SJCRH30 (cell line): ENCODE measurements at regions not wholly inside any gene's neighbourhood (a gene's known extent, or its start where the extent isn't known, plus 50 kb on each side); places are given as distances from the start of the nearest gene placed in this dataset.

Experiments
- DNase-seq, 2 experiments: peaks; one replicate each; pipeline ENCODE4 v3.0.0-alpha.2; 2015 to 2020
- H3K27ac ChIP-seq: fragments of 250-450 bp; sonication (Bioruptor Pico); 2 replicates; pipeline ENCODE4 v1.5.1; 2020; ENCODE audit warnings: mild to moderate bottlenecking, moderate library complexity
- H3K27me3 ChIP-seq: fragments of 250-450 bp; sonication (Bioruptor Pico); 2 replicates; pipeline ENCODE4 v1.5.1; 2020; ENCODE audit warnings: mild to moderate bottlenecking, moderate library complexity
- H3K36me3 ChIP-seq: fragments of 250-450 bp; sonication (Bioruptor Pico); 2 replicates; pipeline ENCODE4 v1.5.1; 2020; ENCODE audit warnings: mild to moderate bottlenecking, moderate library complexity
- H3K4me1 ChIP-seq: fragments of 250-450 bp; sonication (Bioruptor Pico); 2 replicates; pipeline ENCODE4 v1.5.1; 2020; ENCODE audit warnings: mild to moderate bottlenecking, moderate library complexity
- H3K4me3 ChIP-seq: fragments of 250-450 bp; sonication (Bioruptor Pico); 2 replicates; pipeline ENCODE4 v1.5.1; 2020; ENCODE audit warnings: mild to moderate bottlenecking, moderate library complexity
- H3K9me3 ChIP-seq: fragments of 250-450 bp; sonication (Bioruptor Pico); replicated peaks from 2 replicates; pipeline ENCODE4 v1.5.1; 2020; ENCODE audit warnings: mild to moderate bottlenecking, moderate library complexity

DNA sequence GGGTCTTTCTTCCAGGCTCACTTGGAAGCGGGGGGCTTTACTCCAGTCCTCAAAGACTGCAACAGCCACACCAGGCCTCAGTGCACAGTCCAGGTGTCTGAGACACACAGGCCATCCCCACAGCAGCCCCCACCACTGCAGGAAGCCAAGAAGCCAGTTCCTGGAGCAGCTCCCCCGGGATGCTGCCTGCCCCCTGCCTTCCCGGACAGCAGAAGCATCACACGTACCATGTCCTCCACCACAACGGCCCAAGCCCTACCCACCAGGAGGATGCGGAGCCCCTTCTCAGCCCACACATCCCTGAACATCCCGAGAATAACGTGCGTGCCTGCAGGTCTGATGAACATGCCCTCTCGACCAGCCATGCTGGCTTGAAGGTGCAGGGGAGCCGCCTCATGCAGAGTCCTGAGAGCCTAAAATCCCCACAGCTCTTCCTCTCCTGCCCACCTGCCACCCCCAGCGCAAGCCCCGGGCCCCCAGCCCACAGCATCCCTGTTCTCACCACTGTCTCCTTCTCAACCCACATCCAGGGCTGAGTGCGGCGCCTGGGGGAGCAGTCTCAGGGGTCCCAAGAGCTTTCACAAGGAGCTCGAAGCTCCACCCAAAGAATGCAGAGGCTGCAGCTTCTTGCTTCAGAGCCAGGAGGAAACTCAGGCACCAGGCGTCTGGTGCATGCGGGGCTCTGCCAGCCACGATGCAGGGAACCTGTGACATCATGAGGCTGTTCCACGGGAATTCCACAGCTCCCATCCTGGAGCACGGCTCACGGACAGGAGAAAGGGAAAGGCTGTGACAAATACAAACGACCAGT lies 209.6 kb downstream of the BRD1 start:
- H3K27me3 ChIP-seq: peaks cover 83% of the 10 kb centered on the region
- H3K4me3 ChIP-seq: no peak overlapping the region
- no peaks in the 10 kb centered on the region for H3K4me1 ChIP-seq
- peaks cover 3% of the 10 kb centered on the region; the same call in 1 of the 2 replicates for H3K9me3 ChIP-seq
- no peaks in the 10 kb centered on the region for H3K36me3 ChIP-seq
- DNase-seq: no peak
- no peak overlapping the region for H3K27ac ChIP-seq

DNA sequence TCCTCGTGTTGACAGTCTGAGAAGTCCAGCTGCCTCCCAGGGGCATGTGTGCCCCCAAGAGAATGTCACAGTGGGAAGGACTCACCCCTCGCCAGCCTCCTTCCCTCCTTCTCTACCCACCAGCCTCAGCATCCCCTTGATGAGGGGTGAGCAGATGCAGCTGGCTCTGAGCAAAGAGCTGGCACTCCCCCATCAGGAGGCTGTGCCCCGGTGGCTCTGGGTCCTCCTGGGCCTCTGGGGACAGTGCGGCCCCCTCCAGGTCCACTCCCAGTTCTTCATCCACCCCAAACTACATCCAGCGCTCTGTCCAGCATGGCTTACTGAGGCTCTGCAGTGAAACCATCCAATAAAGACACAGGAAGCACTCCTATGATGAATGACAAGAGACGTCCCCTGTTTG lies 210.4 kb downstream of the BRD1 start:
- H3K27me3 ChIP-seq: peaks cover 75% of the 10 kb centered on the region
- no peaks in the 10 kb centered on the region for H3K4me1 ChIP-seq
- H3K4me3 ChIP-seq: no peak overlapping the region
- no peak for DNase-seq
- H3K36me3 ChIP-seq: no peaks in the 10 kb centered on the region
- H3K9me3 ChIP-seq: peaks cover 7% of the 10 kb centered on the region
- no peak overlapping the region for H3K27ac ChIP-seq

DNA sequence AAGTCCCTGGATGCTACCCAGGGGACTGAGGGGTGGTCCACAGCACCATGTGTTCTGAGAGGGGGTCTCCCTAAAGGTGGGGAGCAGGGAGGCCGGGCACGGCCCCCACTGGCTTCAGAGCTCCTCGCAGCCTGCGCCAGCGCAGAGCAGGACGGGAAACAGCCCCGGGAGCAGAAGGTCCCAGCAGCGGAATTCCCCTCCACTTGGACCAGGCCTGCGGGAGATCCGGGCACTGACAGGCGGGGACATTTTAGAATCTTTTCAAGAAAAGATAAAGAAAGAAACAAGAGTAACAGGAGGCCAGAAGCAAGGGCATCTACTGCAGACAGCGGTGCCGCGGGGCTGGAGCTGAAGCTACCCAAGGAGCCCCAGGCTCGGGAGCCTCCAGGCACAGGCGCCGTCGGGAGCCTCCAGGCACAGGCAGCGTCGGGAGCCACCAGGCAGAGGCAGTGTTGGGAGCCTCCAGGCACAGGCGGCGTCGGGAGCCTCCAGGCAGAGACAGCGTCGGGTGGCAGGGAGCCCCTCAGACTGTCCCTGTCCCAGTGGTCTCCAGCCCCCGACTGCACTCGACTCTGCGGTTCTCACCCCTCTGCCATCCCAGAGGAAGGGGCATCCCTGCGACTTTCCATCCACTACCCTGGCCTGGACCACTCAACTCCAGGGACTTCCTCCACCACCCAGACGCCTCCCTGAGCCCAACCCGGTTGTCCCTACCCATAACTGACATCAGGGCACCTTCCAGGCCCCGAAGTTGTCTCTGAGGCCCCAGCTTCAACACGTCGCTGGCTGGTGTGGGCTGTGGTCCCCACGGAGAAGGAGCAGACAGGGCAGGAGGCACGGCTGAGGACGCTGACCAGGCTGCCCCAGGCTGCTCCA lies 211.1 kb downstream of the BRD1 start:
- H3K9me3 ChIP-seq: peaks cover 7% of the 10 kb centered on the region
- peaks cover 68% of the 10 kb centered on the region for H3K27me3 ChIP-seq
- DNase-seq: no peak
- no peak overlapping the region for H3K4me3 ChIP-seq
- H3K36me3 ChIP-seq: no peaks in the 10 kb centered on the region
- no peaks in the 10 kb centered on the region for H3K4me1 ChIP-seq
- no peak overlapping the region for H3K27ac ChIP-seq

DNA sequence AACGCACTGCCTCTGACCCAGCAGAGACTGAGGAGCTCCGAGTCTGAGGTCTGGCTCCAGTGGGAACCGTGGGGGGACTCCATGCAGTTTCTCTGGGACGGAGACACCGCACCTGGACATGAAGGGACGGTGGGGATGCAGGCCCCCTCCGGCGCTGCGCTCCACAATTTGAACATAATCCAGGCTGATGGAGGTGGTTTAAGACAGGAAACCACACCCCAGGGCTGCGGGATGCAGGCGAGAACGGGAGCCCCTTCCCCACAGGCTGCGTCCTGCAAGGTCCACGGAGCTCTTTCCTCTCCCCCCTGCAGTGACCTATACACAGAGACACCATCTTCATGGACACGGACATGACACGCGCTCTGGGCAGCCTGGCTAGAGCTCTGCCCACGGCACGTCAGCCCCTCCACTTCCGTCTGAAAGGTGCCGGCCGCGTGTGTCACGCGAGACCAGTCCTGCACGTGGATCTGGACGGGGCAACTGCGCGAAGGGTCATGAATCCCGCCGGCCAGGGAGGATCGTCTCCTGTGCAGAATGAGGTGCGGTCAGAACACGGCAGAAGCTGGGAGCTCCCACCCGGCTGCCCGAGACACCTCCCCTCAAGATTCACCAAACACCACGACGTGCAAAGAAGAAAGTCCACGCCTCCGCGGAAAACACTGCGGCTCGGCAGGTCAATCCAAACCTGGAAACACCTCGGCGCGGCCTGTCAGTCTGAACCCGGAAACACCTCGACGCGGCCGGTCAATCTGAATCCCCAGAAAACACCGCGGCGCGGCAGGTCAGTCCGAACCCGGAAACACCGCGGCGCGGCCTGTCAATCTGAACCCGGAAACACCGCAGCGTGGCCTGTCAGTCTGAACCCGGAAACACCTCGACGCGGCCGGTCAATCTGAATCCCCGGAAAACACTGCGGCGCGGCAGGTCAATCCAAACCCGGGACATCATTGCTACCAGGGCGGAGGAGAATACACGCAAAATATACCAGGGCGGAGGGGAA lies 212.4 kb downstream of the BRD1 start:
- Histone ChIP-seq H3K4me1 (no peaks in the 10 kb centered on the region), H3K27ac (no peak overlapping the region), H3K36me3 (no peaks in the 10 kb centered on the region), H3K4me3 (no peak overlapping the region), H3K9me3 (peaks cover 10% of the 10 kb centered on the region), H3K27me3 (peaks cover 55% of the 10 kb centered on the region)
- DNase-seq: no peak

DNA sequence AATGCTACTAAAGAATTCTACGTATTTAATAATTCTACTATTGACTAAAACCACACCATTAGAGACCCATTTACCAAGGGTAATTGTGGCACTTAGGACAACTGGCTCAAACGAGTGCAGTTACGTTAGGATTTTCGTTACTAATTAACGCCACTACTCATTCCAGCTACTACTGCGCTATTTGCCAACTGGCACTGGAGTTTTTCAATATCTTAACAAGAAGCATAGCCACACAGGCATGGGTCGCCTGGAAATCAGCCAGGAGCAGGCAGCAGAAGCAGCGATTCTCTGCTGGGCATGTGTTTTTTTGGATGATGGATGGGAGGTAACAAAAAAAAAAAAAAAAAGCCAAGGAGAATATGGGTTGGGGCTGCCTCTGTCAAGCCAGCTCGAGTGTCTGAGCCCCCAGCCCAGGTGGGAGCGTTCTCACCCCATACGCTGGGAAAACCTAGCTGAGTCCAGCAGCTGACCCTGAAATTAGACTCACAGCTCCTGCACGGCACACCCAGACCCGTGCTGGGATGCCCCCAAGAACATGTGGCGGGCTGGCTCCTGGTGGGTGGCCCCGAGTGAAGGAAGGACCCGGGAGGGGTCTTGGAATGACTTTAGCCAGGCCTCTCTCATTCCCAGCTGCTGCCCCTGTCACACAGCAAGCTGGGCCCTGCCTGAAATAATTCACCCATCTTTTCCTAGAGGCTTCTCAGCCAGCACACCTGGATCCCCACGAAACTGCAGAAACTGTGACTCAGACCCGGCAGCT lies 214.0 kb downstream of the BRD1 start:
- H3K9me3 ChIP-seq: peaks cover 10% of the 10 kb centered on the region
- H3K36me3 ChIP-seq: no peaks in the 10 kb centered on the region
- no peak for DNase-seq
- no peak overlapping the region for H3K27ac ChIP-seq
- H3K27me3 ChIP-seq: peaks cover 43% of the 10 kb centered on the region
- H3K4me1 ChIP-seq: no peaks in the 10 kb centered on the region
- H3K4me3 ChIP-seq: no peak overlapping the region

DNA sequence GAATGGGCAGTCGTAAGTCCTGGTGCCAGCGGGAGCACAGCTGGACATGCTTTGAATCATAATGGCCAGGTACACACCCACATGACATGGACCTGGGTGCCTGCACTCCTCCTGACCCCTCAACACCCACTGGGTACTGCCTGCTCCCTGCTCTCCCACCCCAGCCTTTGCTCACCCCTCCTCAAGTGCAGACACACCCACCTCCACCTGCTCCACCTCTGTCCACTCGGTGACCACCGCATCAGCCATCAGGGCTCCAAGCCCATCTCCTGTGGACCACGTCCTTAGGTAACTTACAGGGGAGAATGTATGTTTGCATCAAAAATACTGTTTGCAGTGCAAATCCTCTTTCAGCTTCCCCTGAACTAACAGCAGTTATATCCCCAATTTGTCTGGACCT lies 214.6 kb downstream of the BRD1 start:
- no peak for DNase-seq
- Histone ChIP-seq H3K4me3 (no peak overlapping the region), H3K9me3 (peaks cover 10% of the 10 kb centered on the region), H3K36me3 (no peaks in the 10 kb centered on the region), H3K4me1 (no peaks in the 10 kb centered on the region), H3K27ac (no peak overlapping the region), H3K27me3 (peaks cover 43% of the 10 kb centered on the region)

DNA sequence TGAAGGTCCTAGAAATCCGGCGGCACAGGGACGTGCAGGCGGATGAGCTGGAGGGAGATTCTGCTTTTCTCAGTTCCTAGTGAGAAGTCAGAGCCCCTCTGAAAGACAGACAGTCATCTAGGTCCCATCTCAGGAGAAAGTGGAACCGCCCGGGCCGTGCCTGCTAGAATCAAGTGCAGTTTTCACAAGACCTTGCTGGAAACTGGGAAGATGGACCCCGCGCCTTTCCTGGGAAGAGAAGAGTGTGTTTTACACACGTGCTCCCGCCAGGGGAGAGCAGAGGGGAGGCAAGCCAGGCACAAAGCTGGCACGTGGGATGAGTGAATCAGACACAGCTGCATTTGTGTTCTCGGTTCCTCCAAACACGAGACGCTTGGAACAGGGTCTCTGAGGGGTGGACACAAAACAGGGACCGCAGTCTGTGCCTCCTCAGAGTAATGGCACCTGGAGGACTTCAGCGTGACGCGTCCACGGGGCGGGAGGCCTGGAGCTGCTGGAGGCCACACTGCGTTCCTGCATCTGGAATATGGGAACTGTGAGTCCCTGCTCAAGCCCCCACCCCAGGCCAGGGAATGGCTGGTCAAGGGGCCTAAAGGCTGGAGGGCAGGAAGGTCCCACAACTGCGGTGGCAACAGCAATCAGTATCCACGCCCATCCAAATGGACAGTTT lies 218.3 kb downstream of the BRD1 start:
- Histone ChIP-seq H3K36me3 (no peaks in the 10 kb centered on the region), H3K4me1 (no peaks in the 10 kb centered on the region), H3K9me3 (peaks cover 15% of the 10 kb centered on the region), H3K27ac (no peak overlapping the region), H3K27me3 (peaks cover 35% of the 10 kb centered on the region), H3K4me3 (no peak overlapping the region)
- peak in 1 of 2 experiments; percentile 1 for DNase-seq

DNA sequence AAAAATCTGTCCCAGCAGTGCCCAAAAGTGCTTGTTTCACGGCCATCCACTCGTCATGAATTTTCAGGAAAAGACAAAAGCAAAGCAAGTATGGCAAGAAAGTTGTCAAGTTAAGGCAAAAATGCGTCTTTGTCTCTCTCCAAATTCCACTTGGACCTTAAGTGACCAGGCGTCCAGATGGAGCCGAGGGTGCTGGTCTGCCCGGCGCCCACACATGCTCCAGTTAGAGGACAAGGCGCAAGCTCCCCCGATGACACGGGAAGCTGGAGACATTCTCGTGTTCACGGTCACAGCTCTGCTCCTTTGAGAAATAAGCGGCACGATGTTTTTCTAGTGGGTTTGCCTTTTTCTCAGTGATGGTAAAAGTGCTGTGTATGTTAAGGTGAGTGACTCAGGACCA lies 219.0 kb downstream of the BRD1 start:
- no peak for DNase-seq
- no peaks in the 10 kb centered on the region for H3K4me1 ChIP-seq
- no peaks in the 10 kb centered on the region for H3K36me3 ChIP-seq
- H3K27me3 ChIP-seq: peaks cover 29% of the 10 kb centered on the region
- H3K9me3 ChIP-seq: peaks cover 18% of the 10 kb centered on the region
- H3K27ac ChIP-seq: no peak overlapping the region
- no peak overlapping the region for H3K4me3 ChIP-seq

DNA sequence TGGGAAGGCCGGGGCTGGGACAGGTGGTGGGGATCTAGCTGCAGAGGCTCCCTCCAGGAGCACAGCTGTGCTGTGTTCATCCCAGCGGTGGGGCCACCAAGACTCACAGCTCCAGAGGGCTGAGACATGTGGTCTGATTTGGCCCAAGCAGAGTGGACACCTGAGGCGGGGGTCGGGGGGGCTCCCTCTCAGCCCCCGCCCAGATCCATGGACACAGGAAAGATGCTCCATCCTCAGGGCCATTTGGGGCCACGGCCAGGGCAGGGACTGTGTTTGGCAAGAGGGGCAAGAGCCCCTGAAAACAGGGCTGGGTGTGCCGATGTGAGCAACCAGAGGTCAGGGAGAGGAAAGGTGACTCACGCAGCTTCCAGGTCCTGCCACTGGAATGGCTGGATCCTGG lies 219.4 kb downstream of the BRD1 start:
- H3K27ac ChIP-seq: no peak overlapping the region
- H3K27me3 ChIP-seq: peaks cover 25% of the 10 kb centered on the region
- peaks cover 16% of the 10 kb centered on the region for H3K9me3 ChIP-seq
- H3K36me3 ChIP-seq: no peaks in the 10 kb centered on the region
- H3K4me3 ChIP-seq: no peak overlapping the region
- no peak for DNase-seq
- H3K4me1 ChIP-seq: no peaks in the 10 kb centered on the region

DNA sequence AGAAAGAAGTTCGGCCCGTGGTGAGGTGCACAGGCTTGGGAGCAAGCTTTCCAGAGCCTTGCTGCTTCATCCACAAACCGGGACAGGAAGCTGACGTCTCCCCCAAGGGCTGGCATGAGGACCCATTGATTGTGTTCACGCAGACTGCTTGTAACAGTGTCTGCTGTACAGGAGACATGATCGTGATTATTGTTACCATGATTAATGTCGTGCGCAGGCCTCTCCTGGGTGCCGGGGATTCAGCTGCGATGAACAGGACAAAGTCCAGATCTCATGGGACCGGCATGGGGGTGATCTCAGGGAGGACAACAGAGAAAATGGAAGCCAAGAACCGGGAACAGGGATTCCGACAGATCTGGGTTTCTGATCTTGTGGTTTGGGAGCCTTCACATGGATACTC lies 219.9 kb downstream of the BRD1 start:
- Histone ChIP-seq H3K4me1 (no peaks in the 10 kb centered on the region), H3K27ac (no peak overlapping the region), H3K4me3 (no peak overlapping the region), H3K36me3 (no peaks in the 10 kb centered on the region), H3K9me3 (peaks cover 15% of the 10 kb centered on the region; the same call in 1 of the 2 replicates), H3K27me3 (peaks cover 24% of the 10 kb centered on the region)
- DNase-seq: no peak

DNA sequence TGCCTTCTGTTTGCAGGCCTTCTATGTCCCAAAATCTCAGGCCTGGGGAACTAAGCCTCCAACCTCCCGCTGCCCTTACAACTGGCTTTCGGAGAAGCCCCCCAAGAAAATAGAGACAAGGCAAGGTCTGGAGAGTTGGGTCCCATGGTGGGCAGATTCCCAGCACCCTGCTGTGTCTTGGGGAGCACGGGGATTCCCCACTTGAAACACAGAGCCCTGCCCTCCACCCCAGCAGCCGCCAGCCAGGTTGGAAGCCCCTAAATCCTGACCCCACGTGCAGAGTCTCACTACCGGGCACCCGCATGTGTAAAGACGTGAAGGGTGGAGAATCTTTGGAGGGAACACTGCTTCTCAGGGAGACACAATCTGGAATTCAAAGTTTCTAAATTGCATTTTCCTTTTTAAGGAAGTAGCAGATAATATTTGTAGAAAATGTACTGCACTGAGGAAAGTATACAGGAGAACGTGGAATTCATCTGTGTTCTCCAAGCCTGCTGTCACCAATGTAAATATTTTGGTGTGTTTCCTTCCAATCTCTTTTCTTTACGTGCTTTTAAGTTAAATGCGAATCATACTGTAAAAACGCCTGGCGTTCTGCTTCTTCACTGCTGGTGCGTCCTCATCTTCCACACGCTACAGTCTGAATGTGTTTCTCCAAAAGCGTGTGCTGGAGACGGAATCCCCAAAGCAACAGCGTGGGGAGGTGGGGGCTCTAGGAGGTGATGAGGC lies 220.9 kb downstream of the BRD1 start:
- Histone ChIP-seq H3K4me3 (no peak overlapping the region), H3K27ac (no peak overlapping the region), H3K36me3 (no peaks in the 10 kb centered on the region), H3K27me3 (peaks cover 27% of the 10 kb centered on the region; the same call in 1 of the 2 replicates), H3K9me3 (peaks cover 12% of the 10 kb centered on the region; the same call in 1 of the 2 replicates), H3K4me1 (no peaks in the 10 kb centered on the region)
- peak in 1 of 2 experiments; percentile 0 for DNase-seq

DNA sequence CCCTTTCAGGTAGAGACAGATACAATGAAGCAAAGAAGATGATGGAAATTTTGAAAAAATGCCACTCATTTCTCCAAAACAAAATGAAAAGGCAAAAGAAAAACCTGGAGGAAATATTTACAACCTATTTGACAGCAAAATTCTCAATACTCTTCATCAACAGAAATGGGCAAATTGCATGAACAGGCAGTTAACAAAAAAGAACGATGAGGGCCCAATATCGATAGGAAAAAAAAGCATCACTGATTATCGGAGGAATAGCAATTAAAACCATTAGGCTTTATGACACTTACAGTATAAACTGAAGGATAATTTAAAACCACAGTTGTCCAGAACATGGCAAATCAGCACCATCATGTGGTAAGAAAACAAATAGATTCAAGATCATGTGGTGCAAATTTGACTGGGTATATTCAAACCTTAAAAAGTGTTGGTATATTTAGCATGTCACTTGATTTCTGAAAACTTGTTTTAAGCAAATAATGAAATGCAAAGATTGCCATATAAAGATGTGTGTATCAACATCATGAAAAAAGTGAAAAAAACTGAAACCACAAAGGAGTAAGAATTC lies 222.9 kb downstream of the BRD1 start:
- DNase-seq: no peak
- no peaks in the 10 kb centered on the region for H3K36me3 ChIP-seq

More for the DNA sequence above, 222.9 kb downstream of the BRD1 start:
- Histone ChIP-seq H3K9me3 (peaks cover 8% of the 10 kb centered on the region; the same call in 1 of the 2 replicates), H3K4me3 (no peak overlapping the region), H3K27me3 (peaks cover 43% of the 10 kb centered on the region), H3K4me1 (no peaks in the 10 kb centered on the region), H3K27ac (no peak overlapping the region)
